GM19395 (cell line): ENCODE measurements at regions not wholly inside any gene's neighbourhood (a gene's known extent, or its start where the extent isn't known, plus 50 kb on each side); places are given as distances from the start of the nearest gene placed in this dataset.
"Not testable (repeated sequence)": the region's sequence is repeated elsewhere in the genome, so short reads cannot be mapped to it uniquely, and the experiment has no call there.

Experiments
- ATAC-seq: cut with Tn5 transposase; IDR thresholded peaks from one replicate; pipeline ENCODE4 v1.9.1; 2021; ENCODE audit warnings: mild to moderate bottlenecking, moderate library complexity; ENCODE audit not compliant: unreplicated experiment

DNA sequence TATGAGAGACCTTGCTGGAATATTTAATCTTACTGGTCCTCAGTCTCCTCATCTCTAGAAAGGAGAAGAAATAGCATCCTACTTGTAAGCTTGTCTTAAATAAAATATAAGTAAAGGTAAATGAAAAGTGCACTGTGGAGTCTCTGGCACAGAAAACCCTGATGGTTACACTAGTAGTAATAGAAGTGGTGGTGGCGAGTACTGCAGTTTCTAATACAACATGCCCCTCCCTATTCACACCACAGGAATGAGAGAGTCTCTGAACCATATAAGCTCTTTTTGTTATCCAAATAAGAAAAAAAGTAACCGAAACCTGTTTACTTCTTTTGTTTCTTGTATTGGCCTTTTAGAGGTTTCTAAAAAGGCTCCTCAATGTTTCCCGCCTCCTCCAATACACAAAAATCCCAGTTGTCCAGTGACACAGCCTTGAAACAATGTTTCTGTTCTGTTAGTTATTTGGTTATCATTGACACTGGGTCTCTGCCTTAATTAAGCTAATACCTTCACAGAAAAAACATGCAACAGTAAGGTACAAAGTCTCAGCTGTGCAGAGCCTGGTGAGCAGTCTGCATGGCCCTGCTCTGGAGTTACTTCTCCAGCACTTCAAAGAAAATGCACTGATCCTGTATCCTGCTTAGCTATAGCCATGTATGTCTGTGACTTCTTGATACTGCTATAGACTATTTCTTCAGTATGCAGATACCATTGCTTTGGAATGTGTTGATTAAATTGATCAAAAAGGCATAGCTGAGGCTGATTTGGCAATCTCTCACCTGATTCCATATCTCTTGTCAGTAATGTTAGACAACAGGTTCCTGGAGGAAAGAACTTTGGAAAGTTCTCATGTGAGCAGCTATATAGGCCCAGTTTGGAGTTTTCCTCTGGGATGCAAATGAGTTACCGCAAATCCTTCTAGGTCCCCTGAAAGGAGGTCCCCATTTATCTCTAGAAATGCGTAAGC is 315.6 kb upstream of the IL12A start:
- no peak for ATAC-seq

DNA sequence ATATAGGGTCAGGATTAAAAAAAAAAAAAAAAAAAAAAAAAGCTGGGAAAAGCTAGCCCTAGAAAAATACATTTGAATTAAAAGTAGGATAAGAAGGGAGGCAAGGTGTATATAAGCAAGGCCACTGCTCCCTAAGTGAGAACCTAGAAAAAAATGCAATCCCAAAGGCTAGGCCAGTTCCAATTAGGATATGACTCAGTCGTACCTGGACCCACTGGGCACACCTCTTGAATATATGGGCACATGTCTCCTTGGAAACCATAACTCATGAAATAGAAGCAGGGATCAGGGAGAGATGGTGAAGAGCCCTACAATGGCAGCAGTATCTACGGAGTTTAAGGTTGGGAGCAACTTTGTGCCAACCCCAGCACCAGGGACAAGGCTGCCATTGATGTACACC is 314.1 kb upstream of the IL12A start:
- no peak for ATAC-seq

GRCh38 chr3:159675285-159675684 is 313.4 kb upstream of the IL12A start:
- ATAC-seq, result no peak

DNA sequence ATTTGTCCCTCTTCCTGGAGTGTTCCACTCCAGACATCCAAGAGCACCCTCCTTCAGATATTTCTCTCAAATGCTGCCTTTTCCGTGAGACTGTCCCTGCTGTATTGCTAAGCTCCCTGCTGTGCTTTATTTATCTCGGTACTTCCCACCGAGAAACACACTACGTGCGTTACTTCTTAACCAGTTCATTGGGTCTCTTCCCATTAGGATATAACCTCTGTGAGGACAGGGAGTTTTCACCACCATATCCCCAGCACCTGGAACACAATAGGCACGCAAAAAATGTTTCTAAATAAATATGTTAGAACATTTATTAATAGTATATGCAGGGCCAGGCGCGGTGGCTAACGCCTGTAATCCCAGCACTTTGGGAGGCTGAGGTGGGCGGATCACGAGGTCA is 308.7 kb upstream of the IL12A start:
- no peak for ATAC-seq

DNA sequence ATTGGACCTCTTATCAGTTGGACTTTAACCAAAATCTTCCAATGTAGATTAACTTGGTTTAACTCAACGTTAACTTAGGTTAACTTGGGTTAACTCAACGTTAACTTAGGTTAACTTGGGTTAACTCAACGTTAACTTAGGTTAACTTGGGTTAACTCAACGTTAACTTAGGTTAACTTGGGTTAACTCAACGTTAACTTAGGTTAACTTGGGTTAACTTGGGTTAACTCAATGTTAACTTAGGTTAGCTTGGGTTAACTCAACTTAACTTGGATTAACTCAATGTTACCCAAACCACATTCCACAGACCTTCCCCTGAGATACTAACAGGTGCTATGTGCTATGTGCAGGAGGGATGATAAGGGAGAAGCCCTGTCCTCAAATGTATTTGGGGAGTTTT is 306.9 kb upstream of the IL12A start:
- ATAC-seq, result not testable (repeated sequence)

- no peak for ATAC-seq
Measured at GRCh38 chr3:159685801-159686200, 302.8 kb upstream of the IL12A start.

DNA sequence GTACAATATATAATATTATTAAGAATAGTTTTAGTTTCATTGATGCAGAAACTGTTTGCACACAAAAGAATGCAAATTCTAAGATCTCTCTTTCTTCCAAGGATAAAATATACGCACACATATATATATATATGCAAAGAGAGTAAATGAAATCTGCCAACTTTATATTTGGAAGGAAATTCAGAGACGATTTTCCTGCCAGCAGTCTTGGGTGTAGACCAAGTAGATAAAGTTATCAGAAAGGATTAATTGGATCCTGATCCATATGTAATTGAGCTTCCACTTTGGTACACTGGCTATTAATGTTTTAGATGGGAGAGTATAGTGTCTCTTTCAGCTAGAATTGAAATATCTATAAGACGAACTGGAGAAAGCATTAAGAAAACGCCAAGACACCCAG is 295.4 kb upstream of the IL12A start:
- ATAC-seq, result no peak

GRCh38 chr3:159711560-159712333 is 276.9 kb upstream of the IL12A start:
- no peak for ATAC-seq

DNA sequence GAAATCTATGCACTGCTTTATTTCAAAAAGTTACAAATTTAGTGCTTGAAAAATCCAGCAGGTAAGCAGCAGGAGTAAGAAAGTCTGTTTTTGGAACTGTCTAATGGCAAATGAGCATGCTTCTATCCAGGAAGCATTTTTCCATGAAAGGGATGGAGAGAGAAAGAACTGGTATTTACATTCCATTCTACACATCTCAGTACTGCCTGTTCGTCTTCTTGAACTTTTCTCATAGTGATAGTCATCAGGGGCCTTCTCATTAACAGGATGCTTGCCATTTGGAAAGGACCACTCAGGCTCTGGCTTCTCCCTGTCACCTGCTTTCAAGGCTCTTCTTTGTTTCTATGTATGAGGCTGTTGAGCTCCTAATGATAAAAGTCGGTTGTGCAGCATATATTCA is 267.3 kb upstream of the IL12A start:
- no peak for ATAC-seq

DNA sequence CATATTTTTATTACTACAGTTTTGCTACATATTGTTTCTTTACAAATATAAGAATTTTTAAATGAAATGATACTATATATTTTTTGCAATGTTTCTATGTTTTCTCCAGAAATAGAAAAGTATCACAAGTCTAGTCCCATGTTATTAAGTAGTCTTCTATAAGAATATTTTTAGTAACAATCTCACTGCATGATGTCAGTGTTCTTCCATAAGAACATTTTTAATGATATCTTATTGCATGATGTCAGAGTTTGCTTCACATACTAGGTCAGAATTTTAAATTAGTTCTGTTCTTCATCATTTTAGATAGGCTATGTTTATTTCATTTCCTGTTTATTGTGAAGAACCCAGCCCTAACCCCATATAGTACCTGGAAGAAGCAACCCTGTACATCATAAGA is 265.3 kb upstream of the IL12A start:
- no peak for ATAC-seq

DNA sequence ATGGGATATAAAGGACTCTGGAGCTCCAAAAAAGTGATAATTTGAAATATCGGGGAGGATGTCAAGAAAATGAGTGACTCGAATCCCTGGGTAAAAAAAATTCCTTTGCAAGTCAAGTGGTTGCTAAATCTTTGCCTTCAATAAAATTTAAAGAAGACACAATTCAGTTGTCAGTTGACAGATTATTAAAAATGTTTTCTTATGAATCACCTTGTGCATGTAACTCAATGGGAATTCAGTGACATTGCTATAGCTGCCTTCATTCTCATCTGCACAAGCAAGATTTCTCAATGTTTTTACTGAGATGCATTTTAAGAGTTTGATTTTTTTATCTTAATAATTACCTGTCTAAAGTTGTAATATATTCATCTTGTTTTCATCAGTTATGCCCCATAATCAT is 264.0 kb upstream of the IL12A start:
- no peak for ATAC-seq

DNA sequence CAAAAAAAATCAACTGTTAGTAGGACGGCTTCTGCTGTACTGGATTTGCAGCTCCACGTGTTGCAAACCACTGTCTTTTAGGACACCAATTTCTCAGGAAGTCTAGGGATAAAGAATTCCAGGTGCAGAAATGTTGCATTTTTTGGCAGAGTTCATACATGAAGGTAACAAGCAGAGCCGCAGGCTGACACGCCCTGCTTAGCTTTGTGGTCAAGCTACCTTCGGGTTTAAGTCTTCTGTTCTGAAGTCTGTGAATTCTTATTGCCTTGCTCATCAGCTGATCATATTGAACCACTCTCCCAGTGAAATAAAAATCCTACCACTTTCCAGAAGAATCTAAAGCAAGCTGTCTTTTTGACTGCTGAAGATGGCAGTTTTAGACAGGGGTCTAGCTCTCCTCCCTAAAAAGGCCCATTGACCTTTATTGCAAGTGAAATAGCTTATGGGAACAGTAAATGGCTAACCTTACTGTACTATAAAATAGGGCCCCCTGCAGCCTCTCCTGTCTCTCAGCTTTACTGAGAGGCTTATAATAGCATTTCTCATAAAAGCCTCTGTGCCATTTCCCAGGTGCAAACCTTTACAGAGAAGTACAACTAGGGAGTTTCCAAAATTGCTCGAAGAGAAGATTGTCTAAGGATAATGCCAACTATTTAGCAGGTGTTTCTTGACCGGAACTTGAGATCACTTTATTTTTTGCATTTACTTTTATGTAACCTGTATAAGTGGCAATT is 262.2 kb upstream of the IL12A start:
- no peak for ATAC-seq

GRCh38 chr3:159727506-159727905 is 261.1 kb upstream of the IL12A start:
- ATAC-seq, result no peak

DNA sequence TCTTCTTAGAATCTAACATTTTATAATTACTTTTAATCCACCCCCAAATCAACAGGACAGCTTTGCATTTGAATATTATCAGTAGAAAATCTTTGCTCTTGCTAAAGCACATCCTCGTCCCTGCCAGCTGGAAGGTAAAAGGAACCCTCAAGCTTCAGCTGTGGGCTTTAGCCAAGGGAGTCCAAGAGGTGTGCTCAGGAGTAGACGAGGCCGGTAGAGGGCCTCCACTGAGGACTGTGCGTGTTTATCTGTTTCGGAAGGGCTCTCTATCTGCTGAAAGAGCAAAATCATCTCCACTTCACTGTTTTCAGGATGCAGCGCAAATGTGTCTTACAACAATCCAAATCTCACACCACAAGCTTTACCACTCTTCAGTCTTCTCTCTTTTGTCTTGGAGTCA is 257.4 kb upstream of the IL12A start:
- no peak for ATAC-seq

GRCh38 chr3:159732172-159733111 is 256.2 kb upstream of the IL12A start:
- no peak for ATAC-seq

DNA sequence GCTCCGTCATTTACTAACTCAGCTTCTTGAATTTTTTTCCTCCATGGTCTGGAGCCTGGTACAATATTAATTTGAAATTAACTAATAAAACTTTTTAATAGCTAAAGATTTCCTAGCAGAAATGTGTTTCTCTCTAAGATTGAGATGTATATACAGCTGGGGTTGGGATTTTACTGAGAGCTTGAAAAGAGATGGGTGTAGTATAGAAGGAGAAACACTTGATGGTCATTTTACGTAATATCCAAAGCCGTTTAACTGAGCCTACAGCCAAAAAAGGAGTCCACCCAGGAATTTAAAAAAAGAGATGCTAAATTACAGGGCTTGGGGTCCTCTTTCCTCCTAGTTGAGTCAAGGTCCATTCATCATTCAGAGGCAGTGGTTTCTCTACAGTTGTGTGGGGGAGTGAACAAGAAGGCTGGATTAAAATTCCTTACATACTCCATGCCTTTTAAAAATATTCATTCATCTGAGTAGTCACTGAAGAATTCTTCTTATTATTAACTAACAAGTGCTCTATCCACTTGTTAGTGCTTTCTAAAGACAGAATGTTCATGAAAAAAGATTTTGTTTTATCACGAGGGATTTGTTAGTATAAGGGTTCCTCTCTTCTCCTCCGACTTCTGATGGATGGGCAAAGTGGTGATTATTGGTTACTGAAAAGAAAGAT is 255.3 kb upstream of the IL12A start:
- ATAC-seq, result no peak

GRCh38 chr3:159734681-159735080 is 254.0 kb upstream of the IL12A start:
- ATAC-seq, result no peak

DNA sequence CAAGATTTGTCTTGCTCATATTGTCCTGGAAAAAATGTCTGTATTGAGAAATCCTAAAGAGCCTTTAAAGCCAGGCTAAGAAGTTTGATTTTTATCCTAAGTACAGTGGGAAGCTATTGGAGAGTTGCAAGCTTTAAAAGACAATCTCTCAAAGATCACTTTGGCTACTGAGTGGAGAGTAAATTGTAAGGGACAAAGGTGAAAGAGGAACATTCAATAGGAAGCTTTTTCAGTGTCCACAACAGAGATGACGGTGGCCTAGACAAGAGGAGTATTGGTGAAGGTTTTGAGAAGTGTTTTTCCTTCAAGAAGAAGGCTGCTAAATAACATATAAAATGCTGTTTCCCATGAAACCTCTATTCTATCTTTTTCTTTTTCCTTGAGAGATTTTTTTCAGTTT is 249.5 kb upstream of the IL12A start:
- ATAC-seq, result no peak

DNA sequence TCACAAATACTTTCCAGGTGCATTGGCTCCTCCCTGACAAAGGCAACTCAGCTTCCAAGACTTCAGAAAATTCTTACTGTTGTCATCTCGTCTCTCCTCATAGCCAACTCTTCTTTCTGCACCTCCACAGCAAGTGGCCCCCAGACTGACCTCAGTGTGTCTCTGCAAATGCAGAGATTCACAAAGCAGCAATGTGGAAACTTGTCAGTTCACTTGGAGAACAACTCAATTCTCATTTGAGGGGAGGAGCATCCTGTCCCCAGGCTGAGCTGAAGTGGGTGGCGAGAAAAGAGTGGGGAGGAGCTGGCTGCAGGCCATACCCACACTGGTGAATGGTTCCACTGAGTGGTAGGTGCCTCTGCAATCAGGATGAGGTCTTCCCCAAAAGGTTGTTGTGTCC is 248.7 kb upstream of the IL12A start:
- no peak for ATAC-seq

GRCh38 chr3:159741281-159741680 is 247.4 kb upstream of the IL12A start:
- ATAC-seq, result no peak
